ENCODE measurements at regions not wholly inside any gene's neighbourhood (a gene's known extent, or its start where the extent isn't known, plus 50 kb on each side); places are given as distances from the start of the nearest gene placed in this dataset.
"Not testable (repeated sequence)": the region's sequence is repeated elsewhere in the genome, so short reads cannot be mapped to it uniquely, and the experiment has no call there.

- Histone ChIP-seq H3K9me3 (ENCODE audit: control insufficient read depth, low read length) (no peaks in the 10 kb centered on the region), H3K4me1 (ENCODE audit: control insufficient read depth, insufficient read depth, low read length) (peaks cover 10% of the 10 kb centered on the region), H3K27me3 (ENCODE audit: control insufficient read depth, insufficient read depth, low read length) (no peaks in the 10 kb centered on the region), H3K36me3 (ENCODE audit: control insufficient read depth, insufficient read depth, low read length) (no peaks in the 10 kb centered on the region), H3K4me3 (ENCODE audit: low read length) (no peak overlapping the region), H3K9ac (ENCODE audit: low read length) (no peak overlapping the region)
Measured at GRCh38 chr5:165370794-165371193, 1865.4 kb downstream of the MAT2B start.

GRCh38 chr5:165375201-165375600 is 1869.8 kb downstream of the MAT2B start:
- H3K36me3 ChIP-seq (ENCODE audit: control insufficient read depth, insufficient read depth, low read length): no peaks in the 10 kb centered on the region
- no peaks in the 10 kb centered on the region for H3K27me3 ChIP-seq (ENCODE audit: control insufficient read depth, insufficient read depth, low read length)
- H3K4me3 ChIP-seq (ENCODE audit: low read length): no peak overlapping the region
- no peaks in the 10 kb centered on the region for H3K9me3 ChIP-seq (ENCODE audit: control insufficient read depth, low read length)
- H3K9ac ChIP-seq (ENCODE audit: low read length): no peak overlapping the region
- peaks cover 10% of the 10 kb centered on the region for H3K4me1 ChIP-seq (ENCODE audit: control insufficient read depth, insufficient read depth, low read length)

GRCh38 chr5:165393839-165394238 is 1888.4 kb downstream of the MAT2B start:
- Histone ChIP-seq H3K27me3 (ENCODE audit: control insufficient read depth, insufficient read depth, low read length) (no peaks in the 10 kb centered on the region), H3K36me3 (ENCODE audit: control insufficient read depth, insufficient read depth, low read length) (no peaks in the 10 kb centered on the region), H3K4me1 (ENCODE audit: control insufficient read depth, insufficient read depth, low read length) (no peaks in the 10 kb centered on the region), H3K9ac (ENCODE audit: low read length) (no peak overlapping the region), H3K9me3 (ENCODE audit: control insufficient read depth, low read length) (peaks cover 4% of the 10 kb centered on the region), H3K4me3 (ENCODE audit: low read length) (no peak overlapping the region)

- Histone ChIP-seq H3K27me3 (ENCODE audit: control insufficient read depth, insufficient read depth, low read length) (no peaks in the 10 kb centered on the region), H3K36me3 (ENCODE audit: control insufficient read depth, insufficient read depth, low read length) (no peaks in the 10 kb centered on the region), H3K4me1 (ENCODE audit: control insufficient read depth, insufficient read depth, low read length) (no peaks in the 10 kb centered on the region), H3K9ac (ENCODE audit: low read length) (no peak overlapping the region), H3K9me3 (ENCODE audit: control insufficient read depth, low read length) (no peaks in the 10 kb centered on the region), H3K4me3 (ENCODE audit: low read length) (no peak overlapping the region)
Measured at GRCh38 chr5:165397516-165397915, 1892.1 kb downstream of the MAT2B start.

- Histone ChIP-seq H3K4me3 (ENCODE audit: low read length) (no peak overlapping the region), H3K36me3 (ENCODE audit: control insufficient read depth, insufficient read depth, low read length) (no peaks in the 10 kb centered on the region), H3K9ac (ENCODE audit: low read length) (no peak overlapping the region), H3K27me3 (ENCODE audit: control insufficient read depth, insufficient read depth, low read length) (no peaks in the 10 kb centered on the region), H3K4me1 (ENCODE audit: control insufficient read depth, insufficient read depth, low read length) (no peaks in the 10 kb centered on the region), H3K9me3 (ENCODE audit: control insufficient read depth, low read length) (no peaks in the 10 kb centered on the region)
Measured at GRCh38 chr5:165400086-165400485, 1894.7 kb downstream of the MAT2B start.

GRCh38 chr5:165404917-165405316 is 1899.5 kb downstream of the MAT2B start:
- Histone ChIP-seq H3K9me3 (ENCODE audit: control insufficient read depth, low read length) (no peaks in the 10 kb centered on the region), H3K9ac (ENCODE audit: low read length) (no peak overlapping the region), H3K4me1 (ENCODE audit: control insufficient read depth, insufficient read depth, low read length) (no peaks in the 10 kb centered on the region), H3K36me3 (ENCODE audit: control insufficient read depth, insufficient read depth, low read length) (no peaks in the 10 kb centered on the region), H3K27me3 (ENCODE audit: control insufficient read depth, insufficient read depth, low read length) (no peaks in the 10 kb centered on the region), H3K4me3 (ENCODE audit: low read length) (no peak overlapping the region)

- Histone ChIP-seq H3K36me3 (ENCODE audit: control insufficient read depth, insufficient read depth, low read length) (no peaks in the 10 kb centered on the region), H3K27me3 (ENCODE audit: control insufficient read depth, insufficient read depth, low read length) (no peaks in the 10 kb centered on the region), H3K9me3 (ENCODE audit: control insufficient read depth, low read length) (no peaks in the 10 kb centered on the region)
Measured at GRCh38 chr5:165405340-165405739, 1899.9 kb downstream of the MAT2B start.

GRCh38 chr5:165407352-165407751 is 1901.9 kb downstream of the MAT2B start:
- no peaks in the 10 kb centered on the region for H3K36me3 ChIP-seq (ENCODE audit: control insufficient read depth, insufficient read depth, low read length)
- no peaks in the 10 kb centered on the region for H3K27me3 ChIP-seq (ENCODE audit: control insufficient read depth, insufficient read depth, low read length)
- H3K9ac ChIP-seq (ENCODE audit: low read length): no peak overlapping the region
- no peaks in the 10 kb centered on the region for H3K4me1 ChIP-seq (ENCODE audit: control insufficient read depth, insufficient read depth, low read length)
- H3K9me3 ChIP-seq (ENCODE audit: control insufficient read depth, low read length): no peaks in the 10 kb centered on the region
- H3K4me3 ChIP-seq (ENCODE audit: low read length): no peak overlapping the region

More at GRCh38 chr5:165405340-165405739, 1899.9 kb downstream of the MAT2B start:
- no peak overlapping the region for H3K9ac ChIP-seq (ENCODE audit: low read length)
- H3K4me3 ChIP-seq (ENCODE audit: low read length): no peak overlapping the region
- no peaks in the 10 kb centered on the region for H3K4me1 ChIP-seq (ENCODE audit: control insufficient read depth, insufficient read depth, low read length)

GRCh38 chr5:165410476-165410875 is 1905.1 kb downstream of the MAT2B start:
- Histone ChIP-seq H3K9ac (ENCODE audit: low read length) (no peak overlapping the region), H3K27me3 (ENCODE audit: control insufficient read depth, insufficient read depth, low read length) (no peaks in the 10 kb centered on the region), H3K4me3 (ENCODE audit: low read length) (no peak overlapping the region), H3K9me3 (ENCODE audit: control insufficient read depth, low read length) (no peaks in the 10 kb centered on the region), H3K36me3 (ENCODE audit: control insufficient read depth, insufficient read depth, low read length) (no peaks in the 10 kb centered on the region), H3K4me1 (ENCODE audit: control insufficient read depth, insufficient read depth, low read length) (no peaks in the 10 kb centered on the region)

- not testable (repeated sequence) for H3K4me1 ChIP-seq (ENCODE audit: control insufficient read depth, insufficient read depth, low read length); H3K9me3 ChIP-seq (ENCODE audit: control insufficient read depth, low read length); H3K9ac ChIP-seq (ENCODE audit: low read length); H3K36me3 ChIP-seq (ENCODE audit: control insufficient read depth, insufficient read depth, low read length); H3K4me3 ChIP-seq (ENCODE audit: low read length); H3K27me3 ChIP-seq (ENCODE audit: control insufficient read depth, insufficient read depth, low read length)
Measured at GRCh38 chr5:165411532-165411931, 1906.1 kb downstream of the MAT2B start.

GRCh38 chr5:165420493-165420892 is 1915.1 kb downstream of the MAT2B start:
- Histone ChIP-seq H3K9me3 (ENCODE audit: control insufficient read depth, low read length) (no peaks in the 10 kb centered on the region), H3K4me3 (ENCODE audit: low read length) (no peak overlapping the region), H3K27me3 (ENCODE audit: control insufficient read depth, insufficient read depth, low read length) (no peaks in the 10 kb centered on the region), H3K36me3 (ENCODE audit: control insufficient read depth, insufficient read depth, low read length) (no peaks in the 10 kb centered on the region), H3K9ac (ENCODE audit: low read length) (no peak overlapping the region), H3K4me1 (ENCODE audit: control insufficient read depth, insufficient read depth, low read length) (no peaks in the 10 kb centered on the region)

GRCh38 chr5:165423697-165424299 is 1918.4 kb downstream of the MAT2B start:
- Histone ChIP-seq H3K27me3 (ENCODE audit: control insufficient read depth, insufficient read depth, low read length) (no peaks in the 10 kb centered on the region), H3K9ac (ENCODE audit: low read length) (no peak overlapping the region), H3K9me3 (ENCODE audit: control insufficient read depth, low read length) (no peaks in the 10 kb centered on the region), H3K36me3 (ENCODE audit: control insufficient read depth, insufficient read depth, low read length) (no peaks in the 10 kb centered on the region), H3K4me1 (ENCODE audit: control insufficient read depth, insufficient read depth, low read length) (no peaks in the 10 kb centered on the region), H3K4me3 (ENCODE audit: low read length) (no peak overlapping the region)

- no peak overlapping the region for H3K4me3 ChIP-seq (ENCODE audit: low read length)
- H3K36me3 ChIP-seq (ENCODE audit: control insufficient read depth, insufficient read depth, low read length): no peaks in the 10 kb centered on the region
- H3K4me1 ChIP-seq (ENCODE audit: control insufficient read depth, insufficient read depth, low read length): no peaks in the 10 kb centered on the region
- H3K27me3 ChIP-seq (ENCODE audit: control insufficient read depth, insufficient read depth, low read length): no peaks in the 10 kb centered on the region
- H3K9ac ChIP-seq (ENCODE audit: low read length): no peak overlapping the region
- no peaks in the 10 kb centered on the region for H3K9me3 ChIP-seq (ENCODE audit: control insufficient read depth, low read length)
Measured at GRCh38 chr5:165425594-165425993, 1920.2 kb downstream of the MAT2B start.

Measured in mucosa of stomach (tissue), 1 donor.